ENCODE measurements at regions not wholly inside any gene's neighbourhood (a gene's known extent, or its start where the extent isn't known, plus 50 kb on each side); places are given as distances from the start of the nearest gene placed in this dataset.

DNA sequence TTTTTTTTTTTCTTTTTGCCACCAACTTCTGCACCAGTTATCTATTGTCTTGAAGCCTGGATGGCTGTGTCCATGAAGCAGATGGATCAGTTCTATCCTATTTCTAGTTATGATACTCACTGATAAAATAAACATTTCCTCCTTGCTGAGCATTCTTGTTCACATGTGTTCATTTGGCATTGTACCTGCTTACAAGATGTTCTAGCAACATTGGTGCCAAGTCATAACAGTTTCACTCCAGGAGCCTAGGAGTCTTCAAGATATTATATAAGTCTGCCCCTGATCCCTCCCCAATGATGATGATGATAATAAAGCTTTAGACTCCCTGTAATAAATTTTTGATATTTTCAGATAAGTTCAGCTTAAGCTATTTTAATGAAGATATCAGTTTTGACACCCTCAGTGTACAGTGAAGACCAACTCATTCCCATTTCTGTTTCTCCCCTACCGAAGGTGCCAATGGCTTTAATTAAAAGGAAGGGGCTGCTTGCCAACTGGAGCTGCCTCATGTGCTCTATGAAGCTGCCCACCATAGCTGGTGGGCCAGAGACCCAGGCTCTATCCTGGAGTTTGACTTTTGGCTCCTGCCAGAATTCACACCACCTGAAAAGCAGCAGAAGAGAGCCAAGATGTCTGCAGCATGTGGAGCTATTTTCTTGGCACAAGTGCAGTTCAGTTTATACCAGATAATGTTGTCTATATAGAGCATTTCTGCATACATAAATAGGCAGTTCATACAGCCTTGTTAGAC, 265.4 kb upstream of the TET2 start:
- DNase-seq (ENCODE audit: extremely low read depth, low read depth) = no peak
- TF ChIP-seq, protein P1, sequence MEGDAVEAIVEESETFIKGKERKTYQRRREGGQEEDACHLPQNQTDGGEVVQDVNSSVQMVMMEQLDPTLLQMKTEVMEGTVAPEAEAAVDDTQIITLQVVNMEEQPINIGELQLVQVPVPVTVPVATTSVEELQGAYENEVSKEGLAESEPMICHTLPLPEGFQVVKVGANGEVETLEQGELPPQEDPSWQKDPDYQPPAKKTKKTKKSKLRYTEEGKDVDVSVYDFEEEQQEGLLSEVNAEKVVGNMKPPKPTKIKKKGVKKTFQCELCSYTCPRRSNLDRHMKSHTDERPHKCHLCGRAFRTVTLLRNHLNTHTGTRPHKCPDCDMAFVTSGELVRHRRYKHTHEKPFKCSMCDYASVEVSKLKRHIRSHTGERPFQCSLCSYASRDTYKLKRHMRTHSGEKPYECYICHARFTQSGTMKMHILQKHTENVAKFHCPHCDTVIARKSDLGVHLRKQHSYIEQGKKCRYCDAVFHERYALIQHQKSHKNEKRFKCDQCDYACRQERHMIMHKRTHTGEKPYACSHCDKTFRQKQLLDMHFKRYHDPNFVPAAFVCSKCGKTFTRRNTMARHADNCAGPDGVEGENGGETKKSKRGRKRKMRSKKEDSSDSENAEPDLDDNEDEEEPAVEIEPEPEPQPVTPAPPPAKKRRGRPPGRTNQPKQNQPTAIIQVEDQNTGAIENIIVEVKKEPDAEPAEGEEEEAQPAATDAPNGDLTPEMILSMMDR (IDR thresholded peaks at IDR 0.05; ENCODE audit: low read depth, low read length) = no peak

DNA sequence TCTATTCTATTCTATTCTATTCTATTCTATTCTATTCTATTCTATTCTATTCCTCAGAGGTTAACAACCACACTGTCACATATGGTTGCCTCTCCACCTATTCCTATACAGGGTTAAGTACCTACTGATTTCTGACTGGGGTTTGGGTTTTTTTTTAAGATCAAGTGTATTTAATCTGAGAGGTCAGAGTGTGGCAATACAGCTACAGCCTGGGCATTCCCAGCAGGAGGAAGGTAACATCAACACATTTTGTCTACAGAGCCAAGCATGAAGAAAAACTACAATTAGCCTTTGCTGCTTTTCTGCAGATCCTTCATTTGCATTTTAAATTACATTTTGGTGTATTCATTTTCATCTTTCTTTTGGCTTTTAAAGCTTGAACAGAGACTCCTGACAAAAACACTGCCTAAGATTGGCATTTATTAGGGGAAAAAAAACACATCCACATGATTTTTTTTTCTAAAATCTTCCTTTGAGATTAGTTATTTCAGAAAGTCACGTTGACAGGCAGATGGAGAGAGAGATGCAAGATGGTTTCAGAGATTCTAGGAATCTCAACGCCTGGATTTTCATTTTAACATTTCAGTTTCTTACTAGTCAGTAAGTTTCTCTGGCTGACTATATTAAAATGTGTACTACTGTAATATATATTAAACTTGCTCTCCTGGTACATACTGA, 255.9 kb upstream of the TET2 start:
- TF ChIP-seq, protein P1 (IDR thresholded peaks at IDR 0.05; ENCODE audit: low read depth, low read length) = no peak
- no peak for DNase-seq (ENCODE audit: extremely low read depth, low read depth)

DNA sequence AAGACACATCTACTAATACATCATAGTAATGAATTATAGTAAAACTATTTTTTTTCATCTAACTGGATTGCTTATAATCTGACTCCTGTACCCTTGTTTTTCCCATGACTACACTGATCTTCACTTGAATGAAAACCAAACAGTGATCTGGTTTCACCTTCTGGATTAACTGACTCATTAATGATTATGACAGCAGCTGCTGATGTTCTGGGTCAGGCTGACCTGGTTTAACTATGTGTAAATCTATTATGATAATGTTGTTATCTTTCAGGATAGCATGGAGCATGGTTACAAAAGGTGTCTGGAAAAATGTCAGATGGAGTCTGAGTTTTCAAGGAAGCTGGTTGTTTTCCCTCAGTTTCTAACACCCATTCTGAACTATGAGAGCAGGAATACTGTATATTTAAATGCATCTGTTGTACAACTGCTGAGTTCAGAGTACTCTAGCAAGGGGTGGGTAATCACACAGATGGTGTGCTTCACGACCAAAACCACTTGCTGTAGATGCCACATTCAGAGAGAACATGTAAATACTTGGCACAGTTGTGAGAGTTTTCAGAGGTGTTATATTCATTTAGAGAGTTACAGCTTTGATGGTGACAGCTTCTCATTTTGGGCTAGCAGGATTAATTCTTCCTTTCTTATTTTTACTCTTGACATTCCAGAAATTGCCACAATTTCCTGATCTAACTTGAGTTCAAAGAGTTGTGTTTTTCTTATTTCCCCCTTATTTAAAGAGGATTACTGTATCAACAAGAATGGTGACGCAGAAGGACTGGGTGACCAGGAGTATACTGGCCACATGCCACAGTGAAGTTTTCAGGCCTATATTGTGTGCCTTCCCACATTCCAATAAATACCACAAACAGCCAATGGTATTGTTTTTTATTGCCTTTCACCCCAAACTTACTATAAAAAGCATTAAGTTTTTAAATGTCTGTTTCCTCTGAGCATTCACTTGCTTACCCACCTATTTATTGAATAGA, 249.7 kb upstream of the TET2 start:
- TF ChIP-seq, protein P1 (IDR thresholded peaks at IDR 0.05; ENCODE audit: low read depth, low read length) = no peak
- DNase-seq (ENCODE audit: extremely low read depth, low read depth) = no peak

DNA sequence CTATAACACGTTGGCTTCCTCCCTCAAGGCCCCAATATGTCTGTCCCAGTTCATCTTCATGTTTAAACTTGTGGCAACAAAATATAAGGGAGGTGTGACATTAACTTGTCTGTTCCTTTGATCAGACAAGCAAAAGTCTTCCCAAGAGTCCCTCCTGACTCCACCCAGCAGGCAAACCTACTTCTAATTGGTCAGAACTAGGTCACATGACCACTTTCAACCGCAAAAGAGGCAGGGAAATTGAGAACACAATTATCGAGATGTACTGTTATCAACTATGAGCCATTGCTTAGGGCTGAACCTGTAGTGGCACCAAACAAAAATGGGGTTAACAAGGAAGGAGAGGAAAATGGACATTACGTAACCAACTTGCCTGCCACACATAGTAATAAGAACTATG, 246.8 kb upstream of the TET2 start:
- TF ChIP-seq, protein P1 (IDR thresholded peaks at IDR 0.05; ENCODE audit: low read depth, low read length) = no peak
- no peak for DNase-seq (ENCODE audit: extremely low read depth, low read depth)

DNA sequence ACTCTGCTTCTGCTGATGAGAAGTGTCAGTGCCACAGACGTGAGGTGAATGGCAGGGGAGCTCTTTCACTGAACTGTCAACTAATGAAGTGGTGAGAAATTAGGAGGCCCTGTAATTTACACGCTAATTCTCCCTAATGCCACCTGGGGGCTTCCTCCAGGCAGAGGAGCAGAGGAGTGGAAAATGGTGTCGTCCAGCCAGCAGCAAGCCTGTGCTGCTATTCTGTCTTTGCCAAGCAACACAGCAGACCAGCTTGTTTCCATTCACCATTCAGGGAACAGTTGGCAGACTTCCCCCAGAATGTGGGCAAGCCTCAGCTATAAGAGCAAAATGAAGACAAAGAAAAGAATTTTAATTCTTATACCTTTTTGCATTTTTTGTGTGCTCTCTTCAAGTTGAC, 245.2 kb upstream of the TET2 start:
- DNase-seq (ENCODE audit: extremely low read depth, low read depth) = no peak

DNA sequence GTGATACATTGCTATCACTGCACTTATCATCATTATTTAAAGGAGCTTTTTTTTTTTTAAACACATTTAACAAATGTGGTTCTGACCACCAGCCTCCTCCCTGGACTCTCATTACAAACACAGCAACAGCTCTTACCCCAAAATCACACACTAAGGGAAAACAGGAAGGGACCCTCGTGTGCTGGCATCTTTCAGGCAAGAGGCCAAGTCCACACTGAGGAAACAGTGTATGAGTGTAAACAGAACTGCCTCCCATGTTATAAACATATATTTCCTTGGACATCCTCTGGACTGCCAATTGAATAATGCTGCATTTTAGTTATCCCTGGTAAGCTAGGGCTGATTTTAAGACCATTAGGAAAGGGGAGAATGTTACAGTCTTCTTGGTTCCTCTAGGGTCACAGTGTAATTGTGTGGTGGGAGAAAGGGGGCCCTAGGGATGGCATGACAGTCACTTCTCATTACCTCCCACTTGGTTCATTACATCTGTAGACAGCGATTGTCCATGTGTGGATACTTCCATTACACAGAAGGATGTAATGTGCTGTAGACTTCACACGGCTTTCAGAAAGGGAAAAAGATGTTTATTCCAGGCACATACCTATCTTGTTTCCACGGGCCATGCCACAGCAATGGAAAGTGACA, 244.6 kb upstream of the TET2 start:
- no peak for DNase-seq (ENCODE audit: extremely low read depth, low read depth)
- TF ChIP-seq, protein P1 (IDR thresholded peaks at IDR 0.05; ENCODE audit: low read depth, low read length) = no peak

More for the DNA sequence above, 245.2 kb upstream of the TET2 start:
- TF ChIP-seq, protein P1 (IDR thresholded peaks at IDR 0.05; ENCODE audit: low read depth, low read length) = no peak

Measured in AG09319 (cell line).